Neural cell (in vitro differentiated cells): ENCODE measurements at regions not wholly inside any gene's neighbourhood (a gene's known extent, or its start where the extent isn't known, plus 50 kb on each side); places are given as distances from the start of the nearest gene placed in this dataset.

Experiments
- EP300 ChIP-seq: fragments of 450-650 bp; conservative IDR thresholded peaks from 2 replicates; pipeline ENCODE4 v1.6.1; 2014; ENCODE audit warnings: antibody characterized with exemption, mild to moderate bottlenecking, moderate library complexity; ENCODE audit not compliant: poor library complexity, severe bottlenecking
- EZH2 ChIP-seq: fragments of 200-600, 300-800 bp; shearing (Covaris generic), sonication (generic); IDR thresholded peaks from 2 replicates; pipeline ENCODE4 v1.6.1; 2014; ENCODE audit warnings: antibody characterized with exemption, low read length, borderline replicate concordance, mild to moderate bottlenecking; ENCODE audit not compliant: insufficient read depth, poor library complexity, severe bottlenecking
- MXI1 ChIP-seq: fragments of 450-650 bp; conservative IDR thresholded peaks from 2 replicates; pipeline ENCODE4 v1.6.1; 2014; ENCODE audit warnings: antibody characterized with exemption, mild to moderate bottlenecking; ENCODE audit not compliant: poor library complexity, severe bottlenecking
- POLR2AphosphoS5 ChIP-seq: IDR thresholded peaks from 2 replicates; pipeline ENCODE4 v1.6.1; 2012
- RAD21 ChIP-seq: fragments of 450-650 bp; conservative IDR thresholded peaks from 2 replicates; pipeline ENCODE4 v1.6.1; 2014; ENCODE audit warnings: antibody characterized with exemption, mild to moderate bottlenecking, moderate library complexity
- SMC3 ChIP-seq: fragments of 450-650 bp; conservative IDR thresholded peaks from 2 replicates; pipeline ENCODE4 v1.6.1; 2014; ENCODE audit warnings: antibody characterized with exemption, mild to moderate bottlenecking, moderate library complexity; ENCODE audit not compliant: poor library complexity
- TAF1 ChIP-seq: IDR thresholded peaks from 2 replicates; pipeline ENCODE4 v1.6.1; 2012; ENCODE audit warnings: low read depth
- TF ChIP-seq, protein P1 (sequence below): fragments of 450-650 bp; IDR thresholded peaks from 2 replicates; pipeline ENCODE4 v1.5.1; 2014; ENCODE audit warnings: antibody characterized with exemption, mild to moderate bottlenecking, moderate library complexity; ENCODE audit not compliant: poor library complexity, severe bottlenecking
- TF ChIP-seq, protein P2 (sequence below): IDR thresholded peaks from 2 replicates; pipeline ENCODE4 v1.6.1; 2012; ENCODE audit warnings: borderline replicate concordance

DNA sequence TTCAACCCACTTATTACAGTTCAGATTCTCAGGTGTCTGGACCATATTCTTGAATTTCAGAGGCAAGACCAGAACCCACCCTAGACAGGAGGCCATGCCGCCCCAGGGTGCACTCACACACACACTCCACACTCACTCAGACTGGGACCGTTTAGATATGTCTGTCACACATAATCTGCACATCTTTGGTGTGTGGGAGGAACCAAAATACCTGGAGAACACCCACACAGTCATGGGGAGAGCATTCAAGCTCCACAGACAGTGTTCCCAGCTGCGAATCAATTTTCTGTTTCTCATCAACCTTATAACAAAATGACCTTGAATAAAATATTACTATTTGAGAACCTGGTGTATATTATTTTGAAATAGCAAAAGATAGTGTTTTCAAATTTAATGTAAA is 2353.0 kb downstream of the PCDH9 start:
- TF ChIP-seq, protein P1, sequence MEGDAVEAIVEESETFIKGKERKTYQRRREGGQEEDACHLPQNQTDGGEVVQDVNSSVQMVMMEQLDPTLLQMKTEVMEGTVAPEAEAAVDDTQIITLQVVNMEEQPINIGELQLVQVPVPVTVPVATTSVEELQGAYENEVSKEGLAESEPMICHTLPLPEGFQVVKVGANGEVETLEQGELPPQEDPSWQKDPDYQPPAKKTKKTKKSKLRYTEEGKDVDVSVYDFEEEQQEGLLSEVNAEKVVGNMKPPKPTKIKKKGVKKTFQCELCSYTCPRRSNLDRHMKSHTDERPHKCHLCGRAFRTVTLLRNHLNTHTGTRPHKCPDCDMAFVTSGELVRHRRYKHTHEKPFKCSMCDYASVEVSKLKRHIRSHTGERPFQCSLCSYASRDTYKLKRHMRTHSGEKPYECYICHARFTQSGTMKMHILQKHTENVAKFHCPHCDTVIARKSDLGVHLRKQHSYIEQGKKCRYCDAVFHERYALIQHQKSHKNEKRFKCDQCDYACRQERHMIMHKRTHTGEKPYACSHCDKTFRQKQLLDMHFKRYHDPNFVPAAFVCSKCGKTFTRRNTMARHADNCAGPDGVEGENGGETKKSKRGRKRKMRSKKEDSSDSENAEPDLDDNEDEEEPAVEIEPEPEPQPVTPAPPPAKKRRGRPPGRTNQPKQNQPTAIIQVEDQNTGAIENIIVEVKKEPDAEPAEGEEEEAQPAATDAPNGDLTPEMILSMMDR: no peak
- TF ChIP-seq EZH2 (no peak), EP300 (no peak), TAF1 (no peak), POLR2AphosphoS5 (no peak), SMC3 (no peak), MXI1 (no peak), RAD21 (no peak)
- TF ChIP-seq, protein P2, sequence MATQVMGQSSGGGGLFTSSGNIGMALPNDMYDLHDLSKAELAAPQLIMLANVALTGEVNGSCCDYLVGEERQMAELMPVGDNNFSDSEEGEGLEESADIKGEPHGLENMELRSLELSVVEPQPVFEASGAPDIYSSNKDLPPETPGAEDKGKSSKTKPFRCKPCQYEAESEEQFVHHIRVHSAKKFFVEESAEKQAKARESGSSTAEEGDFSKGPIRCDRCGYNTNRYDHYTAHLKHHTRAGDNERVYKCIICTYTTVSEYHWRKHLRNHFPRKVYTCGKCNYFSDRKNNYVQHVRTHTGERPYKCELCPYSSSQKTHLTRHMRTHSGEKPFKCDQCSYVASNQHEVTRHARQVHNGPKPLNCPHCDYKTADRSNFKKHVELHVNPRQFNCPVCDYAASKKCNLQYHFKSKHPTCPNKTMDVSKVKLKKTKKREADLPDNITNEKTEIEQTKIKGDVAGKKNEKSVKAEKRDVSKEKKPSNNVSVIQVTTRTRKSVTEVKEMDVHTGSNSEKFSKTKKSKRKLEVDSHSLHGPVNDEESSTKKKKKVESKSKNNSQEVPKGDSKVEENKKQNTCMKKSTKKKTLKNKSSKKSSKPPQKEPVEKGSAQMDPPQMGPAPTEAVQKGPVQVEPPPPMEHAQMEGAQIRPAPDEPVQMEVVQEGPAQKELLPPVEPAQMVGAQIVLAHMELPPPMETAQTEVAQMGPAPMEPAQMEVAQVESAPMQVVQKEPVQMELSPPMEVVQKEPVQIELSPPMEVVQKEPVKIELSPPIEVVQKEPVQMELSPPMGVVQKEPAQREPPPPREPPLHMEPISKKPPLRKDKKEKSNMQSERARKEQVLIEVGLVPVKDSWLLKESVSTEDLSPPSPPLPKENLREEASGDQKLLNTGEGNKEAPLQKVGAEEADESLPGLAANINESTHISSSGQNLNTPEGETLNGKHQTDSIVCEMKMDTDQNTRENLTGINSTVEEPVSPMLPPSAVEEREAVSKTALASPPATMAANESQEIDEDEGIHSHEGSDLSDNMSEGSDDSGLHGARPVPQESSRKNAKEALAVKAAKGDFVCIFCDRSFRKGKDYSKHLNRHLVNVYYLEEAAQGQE: no peak
